ENCODE measurements at regions not wholly inside any gene's neighbourhood (a gene's known extent, or its start where the extent isn't known, plus 50 kb on each side); places are given as distances from the start of the nearest gene placed in this dataset.

GRCh38 chr9:107665057-107665456 lies 175.5 kb upstream of the KLF4 start:
- no TSS peak for BruUV-seq (replicated peaks)
- ATAC-seq (ENCODE audit: low read depth) (no peak), DNase-seq (no peak)
- Histone ChIP-seq H3K9me1 (ENCODE audit: insufficient read depth, low read length) (no peaks in the 10 kb centered on the region), H3K18ac (ENCODE audit: low read depth, low read length) (no peak overlapping the region), H4K91ac (ENCODE audit: insufficient read depth, low read depth, low read length) (no peak overlapping the region), H3K14ac (replicated peaks; ENCODE audit: low read depth, low read length) (no peak overlapping the region), H2AK9ac (replicated peaks; ENCODE audit: low read depth, low read length, poor library complexity) (no peak overlapping the region), H3K79me1 (ENCODE audit: low read depth in 1 of 2, low read length in 2 of 2) (no peaks in the 10 kb centered on the region), H3K4me3 (ENCODE audit: insufficient read depth, low read depth, low read length) (no peak overlapping the region), H2BK15ac (ENCODE audit: low read depth, low read length) (no peak overlapping the region), H3K4me2 (ENCODE audit: low read depth, low read length) (no peak overlapping the region), H3K23ac (ENCODE audit: low read depth, low read length) (no peak overlapping the region), H2AFZ (replicated peaks; ENCODE audit: low read length, poor library complexity) (no peak overlapping the region), H3K27ac (ENCODE audit: insufficient read depth, low read length) (no peak overlapping the region), H3K4me1 (ENCODE audit: control insufficient read depth, insufficient read depth, low read length) (no peaks in the 10 kb centered on the region), H3K27me3 (ENCODE audit: control insufficient read depth, insufficient read depth, low read length) (no peaks in the 10 kb centered on the region; the same call in 1 of the 2 replicates), H3K36me3 (ENCODE audit: control insufficient read depth, insufficient read depth, low read length) (no peaks in the 10 kb centered on the region), H3K4ac (ENCODE audit: low read depth, low read length) (no peak overlapping the region), H4K8ac (ENCODE audit: low read depth in 2 of 2, low read length in 2 of 2) (no peak overlapping the region), H3K56ac (ENCODE audit: extremely low read depth, insufficient read depth, low read length) (no peak overlapping the region), H2BK120ac (ENCODE audit: low read depth, low read length) (no peak overlapping the region), H4K5ac (ENCODE audit: low read depth, low read length) (no peak overlapping the region), H3K9ac (ENCODE audit: low read depth, low read length) (no peak overlapping the region), H2BK20ac (ENCODE audit: low read depth, low read length) (no peak overlapping the region), H4K20me1 (ENCODE audit: insufficient read depth, low read length) (no peaks in the 10 kb centered on the region), H2AK5ac (ENCODE audit: low read depth, low read length) (no peak overlapping the region), H3K9me3 (ENCODE audit: control insufficient read depth, insufficient read depth, low read length) (no peaks in the 10 kb centered on the region), H2BK5ac (ENCODE audit: low read depth, low read length, poor library complexity, severe bottlenecking) (no peak overlapping the region)
- in situ Hi-C loops (cut with MboI; ENCODE audit: low sequenced_read_pairs) (no loop called here), intact Hi-C loops (cut with micrococcal nuclease) (no loop called here), dilution Hi-C loops (cut with HindIII; ENCODE audit: low sequenced_read_pairs, unreplicated experiment) (no loop called here)
- POLR2A ChIA-PET (ENCODE audit: unreplicated experiment) = no interaction called here
- WGBS, 2 experiments (ENCODE audit: extremely low coverage in 2 of 2, insufficient read length in 1 of 2) = no CpG with 5 or more reads among the region's 4 CpGs
- CTCF ChIA-PET = no interaction called here
- TF ChIP-seq CTCF (conservative IDR thresholded peaks at IDR 0.05; ENCODE audit: low read depth, low read length) = no peak
- no peak for TF ChIP-seq RAD21 (IDR thresholded peaks at IDR 0.05; ENCODE audit: low read length)
- no peak for TF ChIP-seq RFX5 (IDR thresholded peaks at IDR 0.05; ENCODE audit: low read depth, low read length)
- no peak for TF ChIP-seq CHD1 (IDR thresholded peaks at IDR 0.05; ENCODE audit: low read depth, low read length)
- no peak for TF ChIP-seq MXI1 (IDR thresholded peaks at IDR 0.05; ENCODE audit: borderline replicate concordance, low read depth, low read length)
- no peak for TF ChIP-seq MAZ (IDR thresholded peaks at IDR 0.05; ENCODE audit: borderline replicate concordance, low read depth, low read length)
